Neural cell (in vitro differentiated cells): ENCODE measurements at regions not wholly inside any gene's neighbourhood (a gene's known extent, or its start where the extent isn't known, plus 50 kb on each side); places are given as distances from the start of the nearest gene placed in this dataset.

Experiments used
- H2AFZ ChIP-seq: fragments of 200-600, 300-800 bp; sonication (generic), shearing (Covaris generic); 2 replicates; pipeline ENCODE4 v1.6.0; 2014; ENCODE audit warnings: low read depth, mild to moderate bottlenecking, antibody characterized with exemption, low read length, moderate library complexity
- H3F3A ChIP-seq: fragments of 200-600 bp; shearing (Covaris generic); 2 replicates; pipeline ENCODE4 v1.6.1; 2016; ENCODE audit warnings: mild to moderate bottlenecking, moderate library complexity, mixed read lengths, antibody characterized with exemption, low read length; ENCODE audit not compliant: insufficient read depth, poor library complexity, severe bottlenecking
- H3K27ac ChIP-seq: fragments of 200-600, 300-800 bp; sonication (generic), shearing (Covaris generic); 2 replicates; pipeline ENCODE4 v1.5.1; 2014; ENCODE audit warnings: mild to moderate bottlenecking, low read length, moderate library complexity
- H3K27me3 ChIP-seq: fragments of 300-800, 200-600 bp; sonication (generic), shearing (Covaris generic); 2 replicates; pipeline ENCODE4 v1.6.0; 2014; ENCODE audit warnings: mild to moderate bottlenecking, low read depth, low read length, moderate library complexity; ENCODE audit not compliant: insufficient read depth
- H3K36me3 ChIP-seq: fragments of 300-800, 200-600 bp; sonication (generic), shearing (Covaris generic); 2 replicates; pipeline ENCODE4 v1.5.1; 2014; ENCODE audit warnings: mild to moderate bottlenecking, antibody characterized with exemption, low read length, moderate library complexity; ENCODE audit not compliant: insufficient read depth
- H3K4me2 ChIP-seq: fragments of 300-800, 200-600 bp; sonication (generic), shearing (Covaris generic); 2 replicates; pipeline ENCODE4 v1.6.0; 2014; ENCODE audit warnings: mild to moderate bottlenecking, low read length
- H3K4me3 ChIP-seq: fragments of 300-800, 200-600 bp; sonication (generic), shearing (Covaris generic); 2 replicates; pipeline ENCODE4 v1.5.1; 2014; ENCODE audit warnings: mild to moderate bottlenecking, low read length, moderate library complexity
- H3K79me2 ChIP-seq: fragments of 200-600 bp; shearing (Covaris generic); replicated peaks from 2 replicates; pipeline ENCODE4 v1.6.0; 2014; ENCODE audit warnings: mild to moderate bottlenecking, low read length, moderate library complexity; ENCODE audit not compliant: insufficient read depth
- H3K9ac ChIP-seq: fragments of 300-800, 200-600 bp; sonication (generic), shearing (Covaris generic); 2 replicates; pipeline ENCODE4 v1.6.1; 2016; ENCODE audit warnings: mild to moderate bottlenecking, low read length, mixed read lengths
- H3K9me2 ChIP-seq: fragments of 200-600 bp; shearing (Covaris generic); 2 replicates; pipeline ENCODE4 v1.6.1; 2016; ENCODE audit warnings: mild to moderate bottlenecking, low read length, mixed read lengths; ENCODE audit not compliant: insufficient read depth
- H3K9me3 ChIP-seq: fragments of 200-600, 300-800 bp; sonication (generic), shearing (Covaris generic); 2 replicates; pipeline ENCODE4 v1.6.1; 2016; ENCODE audit warnings: mild to moderate bottlenecking, mixed run types, low read length, moderate library complexity, mixed read lengths
- H4K20me1 ChIP-seq: fragments of 200-600 bp; shearing (Covaris generic); 2 replicates; pipeline ENCODE4 v1.6.1; 2016; ENCODE audit warnings: mild to moderate bottlenecking, mixed run types; ENCODE audit not compliant: insufficient read depth
- CTCF ChIP-seq: fragments of 450-650 bp; IDR thresholded peaks from 2 replicates; pipeline ENCODE4 v1.5.1; 2014; ENCODE audit warnings: antibody characterized with exemption, mild to moderate bottlenecking, moderate library complexity; ENCODE audit not compliant: poor library complexity, severe bottlenecking
- EP300 ChIP-seq: fragments of 450-650 bp; conservative IDR thresholded peaks from 2 replicates; pipeline ENCODE4 v1.6.1; 2014; ENCODE audit warnings: antibody characterized with exemption, mild to moderate bottlenecking, moderate library complexity; ENCODE audit not compliant: poor library complexity, severe bottlenecking
- EZH2 ChIP-seq: fragments of 200-600, 300-800 bp; shearing (Covaris generic), sonication (generic); IDR thresholded peaks from 2 replicates; pipeline ENCODE4 v1.6.1; 2014; ENCODE audit warnings: antibody characterized with exemption, low read length, borderline replicate concordance, mild to moderate bottlenecking; ENCODE audit not compliant: insufficient read depth, poor library complexity, severe bottlenecking
- MXI1 ChIP-seq: fragments of 450-650 bp; conservative IDR thresholded peaks from 2 replicates; pipeline ENCODE4 v1.6.1; 2014; ENCODE audit warnings: antibody characterized with exemption, mild to moderate bottlenecking; ENCODE audit not compliant: poor library complexity, severe bottlenecking
- POLR2AphosphoS5 ChIP-seq: IDR thresholded peaks from 2 replicates; pipeline ENCODE4 v1.6.1; 2012
- RAD21 ChIP-seq: fragments of 450-650 bp; conservative IDR thresholded peaks from 2 replicates; pipeline ENCODE4 v1.6.1; 2014; ENCODE audit warnings: antibody characterized with exemption, mild to moderate bottlenecking, moderate library complexity
- REST ChIP-seq: IDR thresholded peaks from 2 replicates; pipeline ENCODE4 v1.6.1; 2012; ENCODE audit warnings: borderline replicate concordance
- SMC3 ChIP-seq: fragments of 450-650 bp; conservative IDR thresholded peaks from 2 replicates; pipeline ENCODE4 v1.6.1; 2014; ENCODE audit warnings: antibody characterized with exemption, mild to moderate bottlenecking, moderate library complexity; ENCODE audit not compliant: poor library complexity
- TAF1 ChIP-seq: IDR thresholded peaks from 2 replicates; pipeline ENCODE4 v1.6.1; 2012; ENCODE audit warnings: low read depth

- Histone ChIP-seq H3K4me2 (no peak overlapping the region), H3K9me3 (no peaks in the 10 kb centered on the region), H3K9ac (no peak overlapping the region), H3F3A (no peaks in the 10 kb centered on the region), H3K27me3 (no peaks in the 10 kb centered on the region), H3K27ac (no peak overlapping the region), H3K4me3 (no peak overlapping the region), H3K79me2 (no peaks in the 10 kb centered on the region), H3K36me3 (no peaks in the 10 kb centered on the region), H4K20me1 (no peaks in the 10 kb centered on the region), H2AFZ (no peak overlapping the region), H3K9me2 (no peaks in the 10 kb centered on the region)
- TF ChIP-seq CTCF (no peak), REST (no peak), TAF1 (no peak), EP300 (no peak), SMC3 (no peak), MXI1 (no peak), EZH2 (no peak), RAD21 (no peak), POLR2AphosphoS5 (no peak)
Observed at GRCh38 chr2:117755768-117756167, 58.7 kb upstream of the DDX18 start.

GRCh38 chr2:117760916-117761315 is 53.6 kb upstream of the DDX18 start:
- no peak overlapping the region for H3K4me2 ChIP-seq
- H4K20me1 ChIP-seq: no peaks in the 10 kb centered on the region
- no peaks in the 10 kb centered on the region for H3F3A ChIP-seq
- TF ChIP-seq CTCF (no peak), EP300 (no peak), MXI1 (no peak), SMC3 (no peak)
- no peak overlapping the region for H3K9ac ChIP-seq
- no peaks in the 10 kb centered on the region for H3K36me3 ChIP-seq
- no peaks in the 10 kb centered on the region for H3K9me3 ChIP-seq
- H2AFZ ChIP-seq: no peak overlapping the region
- H3K27me3 ChIP-seq: no peaks in the 10 kb centered on the region
- no peak overlapping the region for H3K27ac ChIP-seq
- no peak overlapping the region for H3K4me3 ChIP-seq
- H3K9me2 ChIP-seq: no peaks in the 10 kb centered on the region
- no peaks in the 10 kb centered on the region for H3K79me2 ChIP-seq
